HCT116 (cell line): ENCODE measurements at regions not wholly inside any gene's neighbourhood (a gene's known extent, or its start where the extent isn't known, plus 50 kb on each side); places are given as distances from the start of the nearest gene placed in this dataset.

Experiments
- ATAC-seq: fragments of 200-7000 bp; cut with Tn5 transposase; 2 replicates; pipeline ENCODE4 v1.9.1; 2020; ENCODE audit warnings: mild to moderate bottlenecking, moderate library complexity
- BruUV-seq: library from RNA; stranded (reverse); fragments of 400-500 nt; replicated peaks from 2 replicates; lab custom pipeline; 2021; lab: Mats Ljungman, UMichigan
- CTCF ChIA-PET: fragments of 300-600 bp; sonication (Branson Sonifier 250); formaldehyde crosslinking; loops from one replicate; lab custom pipeline; 2021; ENCODE audit warnings: antibody characterized with exemption; lab: Charles Lee
- POLR2A ChIA-PET: fragments of 300-600, 350-600 bp; sonication (Branson Sonifier 250); formaldehyde crosslinking; loops from one replicate; lab custom pipeline; 2021; ENCODE audit warnings: antibody characterized with exemption; lab: Charles Lee
- RAD21 ChIA-PET, 2 experiments: fragments of 300-600 bp; sonication (Branson Sonifier 250); formaldehyde crosslinking; loops; one replicate each; lab custom pipeline; 2023; ENCODE audit warnings: low total read pairs in 2 of 2; ENCODE audit not compliant: uncharacterized antibody in 2 of 2, unreplicated experiment in 2 of 2, low non-redundant PET in 1 of 2; lab: Charles Lee
- DNase-seq: peaks from one replicate; pipeline ENCODE4 v3.0.0-alpha.2; 2010; ENCODE audit warnings: low read depth, low spot score
- H2AFZ ChIP-seq: fragments of 200-600 bp; shearing (Covaris generic), sonication (generic); 2 replicates; pipeline ENCODE4 v1.6.1; 2017; ENCODE audit warnings: low read depth, mixed run types, mixed read lengths, antibody characterized with exemption, low read length; ENCODE audit not compliant: poor library complexity, severe bottlenecking
- H3K27ac ChIP-seq: 2 replicates; pipeline ENCODE4 v1.5.1; 2012; ENCODE audit warnings: low read depth, low read length
- H3K27me3 ChIP-seq: fragments of 200-600 bp; sonication (generic); 2 replicates; pipeline ENCODE4 v1.6.1; 2016; ENCODE audit warnings: mixed run types, low read length, mixed read lengths; ENCODE audit not compliant: insufficient read depth
- H3K36me3 ChIP-seq, 2 experiments: fragments of 200-500 bp in 1 of 2; fragments of 200-600 bp in 1 of 2; sonication (Bioruptor generic) in 1 of 2; sonication (generic) in 1 of 2; 2 replicates each; pipeline versions ENCODE4 v1.5.1 to v1.6.1; 2014 to 2016; ENCODE audit warnings: low read length in 2 of 2, inconsistent platforms in 1 of 2, mixed read lengths in 1 of 2, mixed run types in 1 of 2; ENCODE audit not compliant: insufficient read depth in 2 of 2, control insufficient read depth in 1 of 2
- H3K4me1 ChIP-seq, 2 experiments: fragments of 200-600 bp in 1 of 2; sonication (generic) in 1 of 2; 2 replicates each; pipeline versions ENCODE4 v1.5.1 to v1.6.1; 2012 to 2017; ENCODE audit warnings: low read length in 2 of 2, inconsistent platforms in 1 of 2, mild to moderate bottlenecking in 1 of 2, mixed read lengths in 1 of 2, mixed run types in 1 of 2, moderate library complexity in 1 of 2; ENCODE audit not compliant: insufficient read depth in 2 of 2, control insufficient read depth in 1 of 2
- H3K4me2 ChIP-seq: fragments of 200-600 bp; sonication (generic); 2 replicates; pipeline ENCODE4 v1.6.1; 2017; ENCODE audit warnings: mixed run types, low read length, mixed read lengths
- H3K4me3 ChIP-seq, 2 experiments: fragments of 200-600 bp in 1 of 2; sonication (generic) in 1 of 2; replicated peaks in 1 of 2; 2 replicates each; pipeline ENCODE4 v1.5.1; 2011 to 2016; ENCODE audit warnings: low read length in 2 of 2, control low read depth in 1 of 2, low read depth in 1 of 2, mild to moderate bottlenecking in 1 of 2, mixed read lengths in 1 of 2, mixed run types in 1 of 2
- H3K79me2 ChIP-seq: fragments of 200-600 bp; sonication (generic); 2 replicates; pipeline ENCODE4 v1.6.1; 2017; ENCODE audit warnings: mild to moderate bottlenecking, mixed run types, low read length, moderate library complexity, mixed read lengths; ENCODE audit not compliant: insufficient read depth
- H3K9ac ChIP-seq: fragments of 200-600 bp; sonication (generic); 2 replicates; pipeline ENCODE4 v1.6.1; 2016; ENCODE audit warnings: low read length, mixed read lengths
- H3K9me2 ChIP-seq: fragments of 200-600 bp; sonication (generic), shearing (Covaris generic); 2 replicates; pipeline ENCODE4 v1.6.1; 2017; ENCODE audit warnings: mixed run types, mild to moderate bottlenecking, moderate library complexity; ENCODE audit not compliant: insufficient read depth
- H3K9me3 ChIP-seq, 2 experiments: fragments of 200-500 bp in 1 of 2; fragments of 200-600 bp in 1 of 2; sonication (Bioruptor generic) in 1 of 2; sonication (generic) in 1 of 2; 2 replicates each; pipeline ENCODE4 v1.6.1; 2014 to 2017; ENCODE audit warnings: low read length in 2 of 2, mixed read lengths in 2 of 2, inconsistent platforms in 1 of 2, low read depth in 1 of 2, mild to moderate bottlenecking in 1 of 2, mixed run types in 1 of 2, moderate library complexity in 1 of 2; ENCODE audit not compliant: control insufficient read depth in 1 of 2, insufficient read depth in 1 of 2
- H4K20me1 ChIP-seq: fragments of 200-600 bp; sonication (generic), shearing (Covaris generic); 2 replicates; pipeline ENCODE4 v1.6.1; 2017; ENCODE audit warnings: mixed run types, mild to moderate bottlenecking, moderate library complexity; ENCODE audit not compliant: insufficient read depth
- CBX3 ChIP-seq: IDR thresholded peaks from 2 replicates; pipeline ENCODE4 v1.6.1; 2012; ENCODE audit warnings: low read depth
- CEBPB ChIP-seq: IDR thresholded peaks from 2 replicates; pipeline ENCODE4 v1.6.1; 2012; ENCODE audit warnings: low read depth
- EGR1 ChIP-seq: IDR thresholded peaks from 2 replicates; pipeline ENCODE4 v1.6.1; 2012; ENCODE audit warnings: low read depth
- EZH2 ChIP-seq: fragments of 200-600 bp; sonication (generic); IDR thresholded peaks from 2 replicates; pipeline ENCODE4 v1.6.1; 2017; ENCODE audit warnings: antibody characterized with exemption, mixed run types
- EZH2phosphoT487 ChIP-seq: fragments of 200-600 bp; IDR thresholded peaks from 2 replicates; pipeline ENCODE4 v1.6.1; 2018; ENCODE audit warnings: antibody characterized with exemption, borderline replicate concordance
- FOSL1 ChIP-seq: IDR thresholded peaks from 2 replicates; pipeline ENCODE4 v1.6.1; 2012; ENCODE audit warnings: low read depth
- JUND ChIP-seq: IDR thresholded peaks from 2 replicates; pipeline ENCODE4 v1.6.1; 2012
- MAX ChIP-seq: IDR thresholded peaks from 2 replicates; pipeline ENCODE4 v1.6.1; 2012
- POLR2A ChIP-seq: IDR thresholded peaks from 2 replicates; pipeline ENCODE4 v1.7.0; 2011; ENCODE audit warnings: borderline replicate concordance; ENCODE audit not compliant: insufficient read depth, insufficient read length; ENCODE audit errors: extremely low read depth
- POLR2AphosphoS5 ChIP-seq: IDR thresholded peaks from 2 replicates; pipeline ENCODE4 v1.6.1; 2011; ENCODE audit warnings: mild to moderate bottlenecking, low read depth, low read length, moderate library complexity
- RAD21 ChIP-seq: IDR thresholded peaks from 2 replicates; pipeline ENCODE4 v1.6.1; 2012; ENCODE audit warnings: low read depth, mild to moderate bottlenecking
- REST ChIP-seq: IDR thresholded peaks from 2 replicates; pipeline ENCODE4 v1.6.1; 2012; ENCODE audit warnings: low read depth
- SIN3A ChIP-seq: IDR thresholded peaks from 2 replicates; pipeline ENCODE4 v1.6.1; 2012; ENCODE audit warnings: low read depth
- SP1 ChIP-seq: IDR thresholded peaks from 2 replicates; pipeline ENCODE4 v1.6.1; 2012; ENCODE audit warnings: low read depth
- SRF ChIP-seq: IDR thresholded peaks from 2 replicates; pipeline ENCODE4 v1.6.1; 2012; ENCODE audit warnings: low read depth
- TCF7L2 ChIP-seq: IDR thresholded peaks from 2 replicates; pipeline ENCODE4 v1.7.0; 2011; ENCODE audit warnings: borderline replicate concordance, inconsistent platforms; ENCODE audit not compliant: insufficient read depth, insufficient read length; ENCODE audit errors: extremely low read depth
- YY1 ChIP-seq: IDR thresholded peaks from 2 replicates; pipeline ENCODE4 v1.6.1; 2011; ENCODE audit warnings: low read length, low read depth, moderate library complexity, mild to moderate bottlenecking; ENCODE audit not compliant: insufficient replicate concordance; ENCODE audit errors: extremely low read depth
- ZBTB33 ChIP-seq: IDR thresholded peaks from 2 replicates; pipeline ENCODE4 v1.6.1; 2011; ENCODE audit warnings: mild to moderate bottlenecking, low read length, moderate library complexity; ENCODE audit not compliant: insufficient replicate concordance; ENCODE audit errors: extremely low read depth
- ZFX ChIP-seq: fragments of 450-650 bp; IDR thresholded peaks from 2 replicates; pipeline ENCODE4 v1.6.1; 2017
- intact Hi-C: fragments of 100-400 bp; cut with micrococcal nuclease; formaldehyde crosslinking; loops from 2 replicates; pipeline ENCODE4 v1.10.0; 2022

- Histone ChIP-seq H3K4me3 (no peak overlapping the region), H3K9me3 (peaks cover 11 to 15% of the 10 kb centered on the region in 2 experiments; a peak in 3 of 4 replicates), H3K4me1 (no peaks in the 10 kb centered on the region), H3K9ac (no peak overlapping the region), H3K27ac (no peak overlapping the region), H3K79me2 (no peaks in the 10 kb centered on the region), H3K9me2 (no peaks in the 10 kb centered on the region), H3K4me2 (no peak overlapping the region), H3K27me3 (no peaks in the 10 kb centered on the region), H3K36me3 (no peaks in the 10 kb centered on the region), H4K20me1 (no peaks in the 10 kb centered on the region), H2AFZ (no peak overlapping the region)
- no peak for DNase-seq
- ChIA-PET POLR2A (no interaction called here), CTCF (no interaction called here), RAD21 (no interaction called here)
- intact Hi-C loops, result no loop called here
- ATAC-seq, result no peak
- TF ChIP-seq REST (no peak), EZH2 (no peak), SRF (no peak), POLR2AphosphoS5 (no peak), SIN3A (no peak), SP1 (no peak), TCF7L2 (no peak), ZFX (no peak), EGR1 (no peak), CBX3 (no peak), POLR2A (no peak), EZH2phosphoT487 (no peak), ZBTB33 (no peak), RAD21 (no peak), CEBPB (no peak), MAX (no peak), YY1 (no peak), FOSL1 (no peak), JUND (no peak)
- BruUV-seq, result no TSS peak
Observed at GRCh38 chr17:79676796-79677195, 53.9 kb upstream of the ENPP7 start.
